CD4-positive, alpha-beta memory T cell (primary cell): ENCODE measurements at regions not wholly inside any gene's neighbourhood (a gene's known extent, or its start where the extent isn't known, plus 50 kb on each side); places are given as distances from the start of the nearest gene placed in this dataset.

ENCODE experiments used
- CTCF ChIA-PET: fragments of 350-600 bp; sonication (Branson Sonifier 250); formaldehyde crosslinking; loops from one replicate; lab custom pipeline; 2021; ENCODE audit warnings: inconsistent platforms; ENCODE audit not compliant: partially characterized antibody; lab: Charles Lee
- POLR2A ChIA-PET: fragments of 350-600 bp; sonication (Branson Sonifier 250); formaldehyde crosslinking; loops from one replicate; lab custom pipeline; 2021; ENCODE audit not compliant: partially characterized antibody; lab: Charles Lee
- DNase-seq, 5 donors: peaks; one replicate each; pipeline versions ENCODE4 v3.0.0 to v3.0.0-alpha.2; 2020 to 2022; ENCODE audit warnings: mixed read lengths in 1 of 5
- H3K27ac ChIP-seq: one replicate; pipeline ENCODE4 v1.7.0; 2013; ENCODE audit warnings: low read depth, low read length
- H3K27me3 ChIP-seq: 2 replicates; pipeline ENCODE4 v1.7.0; 2013; ENCODE audit warnings: mild to moderate bottlenecking, low read length, moderate library complexity; ENCODE audit not compliant: insufficient read depth
- H3K36me3 ChIP-seq: 2 replicates; pipeline ENCODE4 v1.7.0; 2013; ENCODE audit warnings: mild to moderate bottlenecking, low read length, moderate library complexity; ENCODE audit not compliant: insufficient read depth
- H3K4me1 ChIP-seq: 2 replicates; pipeline ENCODE4 v1.7.0; 2013; ENCODE audit warnings: mild to moderate bottlenecking, low read length, moderate library complexity; ENCODE audit not compliant: insufficient read depth
- H3K4me3 ChIP-seq, 2 donors: one replicate each; pipeline ENCODE4 v1.7.0; 2013; ENCODE audit warnings: low read length in 2 of 2, mild to moderate bottlenecking in 1 of 2
- H3K9me3 ChIP-seq, 2 donors: one replicate each; pipeline ENCODE4 v1.7.0; 2013; ENCODE audit warnings: low read length in 2 of 2, control low read depth in 1 of 2; ENCODE audit not compliant: control insufficient read depth in 1 of 2
- H3K27ac Mint-ChIP-seq, 7 donors: one replicate each; pipeline ENCODE4 v1.8.0; 2020 to 2021; ENCODE audit warnings: mixed read lengths in 7 of 7, mild to moderate bottlenecking in 6 of 7, inconsistent platforms in 3 of 7, moderate library complexity in 3 of 7
- H3K27me3 Mint-ChIP-seq, 2 donors: one replicate each; pipeline ENCODE4 v1.8.0; 2020 to 2021; ENCODE audit warnings: mixed read lengths in 2 of 2
- H3K36me3 Mint-ChIP-seq, 2 donors: one replicate each; pipeline ENCODE4 v1.8.0; 2020 to 2021; ENCODE audit warnings: mixed read lengths in 2 of 2, inconsistent platforms in 1 of 2, mild to moderate bottlenecking in 1 of 2
- H3K4me1 Mint-ChIP-seq, 4 donors: one replicate each; pipeline ENCODE4 v1.8.0; 2020 to 2021; ENCODE audit warnings: mixed read lengths in 4 of 4, mild to moderate bottlenecking in 1 of 4
- H3K4me3 Mint-ChIP-seq, 8 donors: one replicate each; pipeline ENCODE4 v1.8.0; 2020 to 2021; ENCODE audit warnings: mixed read lengths in 8 of 8, mild to moderate bottlenecking in 7 of 8, moderate library complexity in 6 of 8, inconsistent platforms in 3 of 8
- H3K9me3 Mint-ChIP-seq, 8 donors: one replicate each; pipeline ENCODE4 v1.8.0; 2020 to 2021; ENCODE audit warnings: mixed read lengths in 8 of 8, mild to moderate bottlenecking in 5 of 8, inconsistent platforms in 3 of 8, moderate library complexity in 1 of 8
- intact Hi-C: fragments of 100-400 bp; cut with micrococcal nuclease; formaldehyde crosslinking; loops from one replicate; pipeline ENCODE4 v1.15.1; 2023

DNA sequence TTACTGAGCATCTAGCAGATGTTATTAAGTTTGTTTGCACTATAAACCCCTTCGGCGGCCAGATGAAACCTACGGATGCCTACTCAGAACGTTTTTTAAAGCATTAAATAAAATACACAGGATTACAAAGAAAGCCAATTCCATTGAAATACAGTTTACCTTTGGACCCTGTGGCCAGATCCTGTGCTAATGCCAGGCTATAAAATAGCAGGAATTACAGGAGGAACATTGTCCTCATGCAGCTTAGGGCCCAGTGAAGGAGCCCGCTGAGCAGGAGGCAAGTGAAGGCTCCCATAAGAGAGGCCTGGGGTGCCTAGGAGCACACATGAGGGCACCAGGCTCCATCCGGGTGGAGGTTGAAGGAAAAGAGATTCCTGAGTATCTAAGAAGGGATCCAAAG, 310.4 kb downstream of the MTX2 start:
- H3K4me1 Mint-ChIP-seq = no peaks in the 10 kb centered on the region
- ChIA-PET CTCF (no interaction called here), POLR2A (no interaction called here)
- H3K27me3 Mint-ChIP-seq = peaks cover 2 to 26% of the 10 kb centered on the region in 2 donors
- no peak overlapping the region for H3K4me3 Mint-ChIP-seq
- H3K4me3 ChIP-seq = no peak overlapping the region
- no peaks in the 10 kb centered on the region for H3K9me3 ChIP-seq
- H3K9me3 Mint-ChIP-seq = peaks cover 0 to 5% (median 0%) of the 10 kb centered on the region in 8 donors
- no peak overlapping the region for H3K27ac ChIP-seq
- no peaks in the 10 kb centered on the region for H3K36me3 ChIP-seq
- H3K4me1 ChIP-seq = no peaks in the 10 kb centered on the region
- H3K36me3 Mint-ChIP-seq = no peaks in the 10 kb centered on the region
- intact Hi-C loops = no loop called here
- H3K27me3 ChIP-seq = no peaks in the 10 kb centered on the region
- DNase-seq = no peak
- no peak overlapping the region for H3K27ac Mint-ChIP-seq

DNA sequence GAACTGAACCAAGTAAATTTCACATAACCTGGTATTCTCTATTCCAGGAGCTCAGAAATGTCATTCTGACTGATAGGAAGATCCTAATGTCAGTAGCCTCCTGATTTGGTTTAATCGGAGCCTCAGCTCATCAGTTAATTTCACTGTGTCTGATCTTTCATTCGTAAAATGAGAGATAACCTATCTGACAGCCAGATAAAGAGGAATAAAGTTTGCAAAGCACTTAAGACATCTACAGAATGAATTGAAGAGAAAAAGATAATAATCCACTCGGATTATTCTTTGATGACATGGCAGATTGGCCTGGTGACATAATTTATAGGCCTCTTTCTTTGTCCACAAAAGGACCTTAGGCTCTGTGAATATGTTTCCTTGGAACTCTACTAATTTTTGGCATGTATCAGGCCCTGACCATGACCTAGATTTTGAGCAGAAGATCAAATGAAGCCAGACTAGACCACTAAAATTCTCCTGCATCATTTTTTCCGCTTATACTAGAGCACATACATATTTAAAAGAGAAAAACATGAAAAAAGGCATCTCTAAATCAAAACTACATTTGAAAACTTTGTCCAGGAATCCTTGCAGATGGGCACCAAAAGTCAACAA, 312.4 kb downstream of the MTX2 start:
- Mint-ChIP-seq H3K4me3 (no peak overlapping the region), H3K27me3 (peaks cover 5 to 30% of the 10 kb centered on the region in 2 donors), H3K36me3 (no peaks in the 10 kb centered on the region), H3K9me3 (peaks cover 0 to 5% (median 0%) of the 10 kb centered on the region in 8 donors), H3K4me1 (no peaks in the 10 kb centered on the region), H3K27ac (no peak overlapping the region)
- CTCF ChIA-PET = interaction anchor here (1.9 kb wide), 1 partner anchor 27 kb away, joined by 6 read pairs; no protein-coding TSS in a partner anchor
- intact Hi-C loops = no loop called here
- POLR2A ChIA-PET = no interaction called here
- DNase-seq = no peak
- H3K4me1 ChIP-seq = no peaks in the 10 kb centered on the region
- no peak overlapping the region for H3K27ac ChIP-seq
- H3K27me3 ChIP-seq = no peaks in the 10 kb centered on the region
- H3K4me3 ChIP-seq = no peak overlapping the region
- no peaks in the 10 kb centered on the region for H3K9me3 ChIP-seq
- H3K36me3 ChIP-seq = no peaks in the 10 kb centered on the region

DNA sequence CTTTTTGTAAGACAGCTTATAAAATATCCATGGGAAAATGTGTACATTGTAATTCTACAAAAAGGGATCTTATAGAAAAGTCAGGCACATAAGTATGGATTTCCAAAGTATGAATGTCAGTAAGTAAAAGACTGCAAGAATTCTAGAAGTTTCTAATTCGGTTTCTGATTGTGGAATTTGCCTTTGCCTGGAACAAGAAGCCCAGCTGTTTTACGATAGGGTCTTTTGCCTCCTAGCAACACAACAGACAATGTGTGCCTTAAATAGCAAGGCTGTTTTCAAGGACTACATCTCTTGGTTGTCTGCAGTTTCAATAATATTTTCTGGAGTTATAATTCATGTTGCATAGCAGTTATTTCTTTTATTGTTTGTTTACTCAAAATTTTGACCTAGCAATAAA, 312.9 kb downstream of the MTX2 start:
- no peaks in the 10 kb centered on the region for H3K4me1 Mint-ChIP-seq
- no peaks in the 10 kb centered on the region for H3K36me3 Mint-ChIP-seq
- H3K4me3 Mint-ChIP-seq = no peak overlapping the region
- no peak overlapping the region for H3K27ac ChIP-seq
- POLR2A ChIA-PET = no interaction called here
- CTCF ChIA-PET = interaction anchor here (1.9 kb wide), 1 partner anchor 28 kb away, joined by 6 read pairs; no protein-coding TSS in a partner anchor
- H3K9me3 Mint-ChIP-seq = peaks cover 0 to 5% (median 0%) of the 10 kb centered on the region in 8 donors
- H3K27me3 ChIP-seq = no peaks in the 10 kb centered on the region
- H3K9me3 ChIP-seq = no peaks in the 10 kb centered on the region
- peaks cover 5 to 31% of the 10 kb centered on the region in 2 donors for H3K27me3 Mint-ChIP-seq
- H3K27ac Mint-ChIP-seq = no peak overlapping the region
- no peaks in the 10 kb centered on the region for H3K4me1 ChIP-seq
- H3K36me3 ChIP-seq = no peaks in the 10 kb centered on the region
- DNase-seq = no peak
- H3K4me3 ChIP-seq = no peak overlapping the region
- intact Hi-C loops = no loop called here

DNA sequence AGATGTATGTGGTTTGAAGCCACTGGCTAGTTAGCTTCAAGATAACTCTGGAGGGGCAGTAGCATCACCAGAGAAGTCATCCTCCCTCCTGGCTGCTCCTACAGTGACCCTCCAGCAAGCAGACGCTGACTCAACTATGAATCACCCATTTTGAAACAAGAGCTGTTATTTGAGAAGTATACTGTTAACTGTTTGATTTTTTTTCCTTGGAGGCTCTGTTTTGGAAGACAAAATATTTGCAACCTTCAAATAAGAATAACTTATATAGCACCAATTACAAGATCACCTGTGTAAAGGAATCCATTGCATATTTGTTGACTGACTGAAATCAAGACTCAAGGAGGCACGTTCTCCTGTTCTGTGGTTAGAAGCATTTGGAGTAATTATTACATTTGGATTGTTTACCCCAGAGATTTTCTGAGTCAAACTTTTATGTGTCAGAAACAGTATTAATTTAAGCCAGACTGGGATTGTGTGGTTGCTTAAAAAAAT, 313.8 kb downstream of the MTX2 start:
- Histone ChIP-seq H3K9me3 (no peaks in the 10 kb centered on the region), H3K36me3 (no peaks in the 10 kb centered on the region), H3K27ac (no peak overlapping the region), H3K4me1 (no peaks in the 10 kb centered on the region), H3K4me3 (no peak overlapping the region), H3K27me3 (no peaks in the 10 kb centered on the region)
- no peak overlapping the region for H3K4me3 Mint-ChIP-seq
- peaks cover 0 to 5% (median 0%) of the 10 kb centered on the region in 8 donors for H3K9me3 Mint-ChIP-seq
- H3K27ac Mint-ChIP-seq = no peak overlapping the region
- H3K36me3 Mint-ChIP-seq = no peaks in the 10 kb centered on the region
- POLR2A ChIA-PET = no interaction called here
- no peaks in the 10 kb centered on the region for H3K4me1 Mint-ChIP-seq
- CTCF ChIA-PET = no interaction called here
- H3K27me3 Mint-ChIP-seq = peaks cover 5 to 27% of the 10 kb centered on the region in 2 donors
- intact Hi-C loops = no loop called here
- no peak for DNase-seq

DNA sequence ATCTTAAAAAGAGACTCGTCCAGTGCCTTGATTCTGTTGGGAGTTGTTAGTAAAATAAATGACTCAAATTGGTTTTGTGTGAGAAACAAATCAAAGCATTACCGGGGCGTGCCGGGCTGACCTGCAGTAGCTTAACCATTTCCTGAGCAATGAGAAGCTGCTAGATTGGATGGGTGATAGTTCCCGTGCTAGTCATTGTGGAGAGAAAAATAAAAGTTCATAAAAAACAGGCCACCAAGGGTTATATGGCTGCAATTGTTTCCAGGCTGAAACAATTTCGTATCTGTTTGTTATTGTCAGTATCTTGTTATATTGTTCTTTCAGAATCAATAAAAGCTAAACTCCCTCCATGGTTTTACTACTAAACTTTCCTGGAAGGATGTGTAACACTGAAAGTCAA, 314.4 kb downstream of the MTX2 start:
- Mint-ChIP-seq H3K4me1 (no peaks in the 10 kb centered on the region), H3K4me3 (no peak overlapping the region), H3K9me3 (peaks cover 0 to 5% (median 0%) of the 10 kb centered on the region in 8 donors), H3K36me3 (no peaks in the 10 kb centered on the region), H3K27me3 (peaks cover 5 to 27% of the 10 kb centered on the region in 2 donors), H3K27ac (no peak overlapping the region)
- Histone ChIP-seq H3K9me3 (no peaks in the 10 kb centered on the region), H3K27me3 (no peaks in the 10 kb centered on the region), H3K27ac (no peak overlapping the region), H3K4me1 (no peaks in the 10 kb centered on the region), H3K4me3 (no peak overlapping the region), H3K36me3 (no peaks in the 10 kb centered on the region)
- no peak for DNase-seq
- ChIA-PET POLR2A (no interaction called here), CTCF (no interaction called here)
- intact Hi-C loops = no loop called here

DNA sequence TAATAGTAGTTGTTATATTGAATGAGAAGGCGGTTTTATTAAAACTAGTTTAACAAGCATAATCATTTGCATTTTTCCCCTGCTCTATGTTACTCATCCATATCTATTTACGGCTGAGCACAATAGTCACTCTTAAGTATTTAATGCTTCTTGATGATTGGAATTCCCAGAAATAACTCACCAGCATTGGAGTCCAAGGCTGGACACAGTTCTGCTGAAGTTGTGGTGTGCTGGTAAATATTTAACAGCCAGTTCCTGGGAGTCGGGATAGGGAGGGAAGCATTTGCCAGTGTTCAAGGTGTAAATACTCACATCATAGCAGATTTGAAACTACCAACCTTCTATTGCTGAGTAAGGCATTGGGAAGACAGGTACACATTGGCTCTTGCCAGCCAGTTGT, 315.1 kb downstream of the MTX2 start:
- peaks cover 0 to 2% (median 0%) of the 10 kb centered on the region in 8 donors for H3K9me3 Mint-ChIP-seq
- CTCF ChIA-PET = no interaction called here

DNA sequence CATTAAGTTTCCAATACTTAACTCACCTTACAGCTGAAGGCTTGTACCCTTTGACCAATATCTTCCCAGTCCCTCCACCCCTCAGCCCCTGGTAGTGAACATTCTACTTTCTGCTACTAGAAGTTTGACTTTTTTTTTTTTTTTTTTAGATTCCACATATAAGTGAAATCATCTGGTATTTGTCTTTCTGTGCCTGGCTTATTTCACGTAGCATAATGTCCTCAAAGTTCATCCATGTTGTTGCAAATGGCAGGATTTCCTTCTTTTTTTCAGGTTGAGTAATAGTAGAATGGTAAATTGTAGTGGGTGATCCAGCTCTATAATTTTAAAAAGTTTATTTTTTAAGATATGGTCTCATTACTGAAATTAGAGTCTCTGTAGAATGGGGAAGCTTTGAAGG, 316.0 kb downstream of the MTX2 start:
- Histone ChIP-seq H3K4me1 (no peaks in the 10 kb centered on the region), H3K4me3 (no peak overlapping the region), H3K27me3 (no peaks in the 10 kb centered on the region), H3K27ac (no peak overlapping the region), H3K36me3 (no peaks in the 10 kb centered on the region), H3K9me3 (no peaks in the 10 kb centered on the region)
- no peaks in the 10 kb centered on the region for H3K4me1 Mint-ChIP-seq
- no peaks in the 10 kb centered on the region for H3K36me3 Mint-ChIP-seq
- intact Hi-C loops = no loop called here
- no peaks in the 10 kb centered on the region for H3K9me3 Mint-ChIP-seq
- peaks cover 5 to 22% of the 10 kb centered on the region in 2 donors for H3K27me3 Mint-ChIP-seq
- DNase-seq = no peak
- ChIA-PET CTCF (no interaction called here), POLR2A (no interaction called here)
- H3K4me3 Mint-ChIP-seq = no peak overlapping the region
- no peak overlapping the region for H3K27ac Mint-ChIP-seq

More for the DNA sequence above, 315.1 kb downstream of the MTX2 start:
- no peak overlapping the region for H3K27ac ChIP-seq
- no peaks in the 10 kb centered on the region for H3K4me1 Mint-ChIP-seq
- no peaks in the 10 kb centered on the region for H3K36me3 Mint-ChIP-seq
- H3K4me1 ChIP-seq = no peaks in the 10 kb centered on the region
- POLR2A ChIA-PET = no interaction called here
- no peaks in the 10 kb centered on the region for H3K36me3 ChIP-seq
- no peak overlapping the region for H3K4me3 ChIP-seq
- DNase-seq = no peak
- intact Hi-C loops = no loop called here
- H3K27ac Mint-ChIP-seq = no peak overlapping the region
- no peak overlapping the region for H3K4me3 Mint-ChIP-seq
- H3K27me3 ChIP-seq = no peaks in the 10 kb centered on the region
- peaks cover 5 to 25% of the 10 kb centered on the region in 2 donors for H3K27me3 Mint-ChIP-seq
- no peaks in the 10 kb centered on the region for H3K9me3 ChIP-seq
